MM.1S (cell line): ENCODE measurements at regions not wholly inside any gene's neighbourhood (a gene's known extent, or its start where the extent isn't known, plus 50 kb on each side); places are given as distances from the start of the nearest gene placed in this dataset.

Source experiments
- CTCF ChIP-seq: fragments of 300-600 bp; sonication (generic); IDR thresholded peaks from 2 replicates; pipeline ENCODE4 v1.5.1; 2016; ENCODE audit warnings: antibody characterized with exemption, low read length, mixed read lengths
- EZH2 ChIP-seq: fragments of 300-600 bp; sonication (generic); optimal IDR thresholded peaks from 2 replicates; pipeline ENCODE3; 2017; ENCODE audit warnings: low read depth, mild to moderate bottlenecking, antibody characterized with exemption, low read length, mixed read lengths
- EZH2phosphoT487 ChIP-seq: fragments of 300-600 bp; sonication (generic); IDR thresholded peaks from 2 replicates; pipeline ENCODE4 v1.6.1; 2018; ENCODE audit warnings: antibody characterized with exemption, low read length

GRCh38 chr5:28084069-28084468, 1045.7 kb upstream of the CDH9 start:
- TF ChIP-seq CTCF (no peak), EZH2 (no peak), EZH2phosphoT487 (no peak)
